ENCODE measurements at regions not wholly inside any gene's neighbourhood (a gene's known extent, or its start where the extent isn't known, plus 50 kb on each side); places are given as distances from the start of the nearest gene placed in this dataset.

GRCh38 chr21:27678511-27678910 is 711.6 kb upstream of the ADAMTS5 start:
- TF ChIP-seq CTCF (conservative IDR thresholded peaks at IDR 0.05; ENCODE audit: low read length) (no peak), EZH2phosphoT487 (IDR thresholded peaks at IDR 0.05; ENCODE audit: borderline replicate concordance) (no peak)

Measured in Loucy (cell line).